NCI-H526 treated with DMSO at 0.1 percent for 48 hours (cell line): ENCODE measurements at regions not wholly inside any gene's neighbourhood (a gene's known extent, or its start where the extent isn't known, plus 50 kb on each side); places are given as distances from the start of the nearest gene placed in this dataset.

Source experiments
- DNase-seq: peaks from one replicate; lab custom pipeline; 2025; lab: John Stamatoyannopoulos, UW

DNA sequence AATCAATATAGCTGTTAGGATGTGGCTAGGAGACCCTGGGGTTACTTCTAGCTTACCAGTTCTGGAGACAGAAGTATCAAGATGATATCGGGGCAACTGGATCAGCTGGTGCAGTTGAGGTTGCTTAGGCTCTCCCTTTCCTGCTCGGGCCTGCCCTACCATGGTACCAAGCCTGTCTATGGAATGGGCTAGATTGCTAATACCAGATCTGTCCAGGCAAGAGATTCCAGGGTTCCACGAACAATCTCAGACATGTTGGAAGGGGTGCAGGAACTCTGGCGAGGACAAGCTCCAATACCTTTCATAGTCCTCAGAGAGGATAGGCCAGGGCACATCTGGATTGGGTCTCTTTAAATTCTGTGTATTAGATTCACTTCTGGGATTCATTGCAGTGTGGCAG is 53.8 kb downstream of the ADM start:
- no peak for DNase-seq

DNA sequence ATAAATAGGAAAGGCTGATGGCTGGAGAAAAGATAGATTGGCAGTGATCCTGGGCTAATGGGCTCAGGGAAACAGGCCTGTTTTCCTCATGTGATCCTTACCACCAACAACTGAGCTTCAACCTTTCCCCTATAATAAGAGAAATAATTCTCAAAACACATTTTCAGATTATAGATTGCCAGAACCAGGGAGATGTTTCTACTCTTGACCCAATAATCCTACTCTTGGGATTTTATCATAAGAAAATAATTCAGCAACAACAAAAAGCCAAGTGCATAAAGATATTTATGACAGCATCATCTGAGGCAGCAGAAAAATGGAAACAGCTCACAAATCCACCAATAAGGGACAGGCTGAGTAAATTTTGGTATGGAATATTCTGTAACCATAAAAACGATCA is 54.3 kb downstream of the ADM start:
- DNase-seq, result no peak

DNA sequence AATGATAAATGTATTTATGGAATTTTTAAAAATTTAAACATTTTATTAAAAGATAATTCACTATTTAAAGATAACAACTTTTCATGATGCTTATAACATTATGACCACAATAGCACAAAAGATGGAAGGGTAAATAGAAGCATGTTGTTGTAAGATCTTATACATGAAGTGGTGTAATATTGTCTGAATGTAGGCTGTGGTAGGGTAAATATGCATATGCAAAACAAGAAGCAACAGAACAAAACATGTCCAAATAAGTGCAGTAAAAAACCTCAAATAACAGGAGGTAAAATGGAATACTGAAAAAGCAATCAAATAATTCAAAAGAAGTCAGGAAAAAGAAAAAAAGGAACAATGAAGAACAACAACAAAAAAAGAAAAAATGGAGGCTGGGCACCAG is 56.0 kb downstream of the ADM start:
- peak; percentile 46 for DNase-seq

DNA sequence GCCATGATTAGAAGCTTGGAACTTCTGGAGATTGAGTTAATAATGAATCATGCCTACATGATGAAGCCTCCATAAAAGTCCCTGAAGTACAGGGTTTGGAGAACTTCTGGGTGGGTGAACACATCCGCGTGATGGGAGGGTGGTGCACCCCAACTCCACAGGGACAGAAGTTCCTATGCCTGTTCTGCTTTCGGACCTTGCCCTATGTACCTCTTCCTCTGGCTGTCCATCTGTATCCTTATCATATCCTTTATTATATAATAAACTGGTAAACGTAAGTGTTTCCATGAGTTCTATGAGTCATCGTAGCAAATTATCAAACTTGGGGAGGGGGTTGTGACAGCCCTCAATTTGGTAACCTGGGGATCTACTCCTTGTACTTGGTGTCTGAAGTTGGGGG is 60.2 kb downstream of the ADM start:
- DNase-seq, result no peak

DNA sequence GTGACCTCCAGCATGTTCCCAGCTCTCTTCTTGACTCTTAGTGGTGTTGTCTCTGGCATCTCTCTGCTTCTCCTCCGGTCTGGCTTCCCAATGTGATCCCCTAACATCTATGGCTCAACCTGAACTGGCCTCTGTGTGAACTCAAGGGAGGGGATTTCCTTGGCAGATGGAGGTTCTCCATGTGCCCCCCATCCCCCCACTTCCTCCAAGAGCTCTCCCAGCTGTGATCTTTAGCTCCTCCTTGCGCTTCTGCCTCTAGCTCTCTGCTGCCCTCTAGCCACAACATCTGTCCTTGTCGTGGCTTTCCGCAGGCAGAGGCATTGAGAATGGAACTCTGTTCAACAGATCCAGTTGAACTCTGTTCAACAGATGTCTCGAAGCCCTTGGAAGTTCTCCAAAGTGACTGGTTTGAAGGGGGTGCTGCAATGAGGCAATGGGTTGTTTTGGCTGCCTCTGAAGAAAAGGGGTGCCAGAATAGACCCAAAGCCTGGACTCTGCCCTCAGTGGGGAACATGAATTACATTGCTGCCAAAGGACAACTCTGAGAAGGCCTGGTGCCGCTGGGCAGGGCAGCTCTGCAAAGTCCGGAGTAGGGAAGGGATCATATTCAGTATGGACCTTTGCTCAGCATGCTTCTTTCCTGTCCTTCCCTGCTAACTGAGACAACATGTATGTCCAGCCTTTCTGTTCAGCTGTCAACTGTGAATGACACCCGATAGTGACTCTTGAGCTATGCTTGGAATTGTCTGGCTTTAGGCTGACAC is 61.9 kb downstream of the ADM start:
- DNase-seq, result peak; percentile 24

DNA sequence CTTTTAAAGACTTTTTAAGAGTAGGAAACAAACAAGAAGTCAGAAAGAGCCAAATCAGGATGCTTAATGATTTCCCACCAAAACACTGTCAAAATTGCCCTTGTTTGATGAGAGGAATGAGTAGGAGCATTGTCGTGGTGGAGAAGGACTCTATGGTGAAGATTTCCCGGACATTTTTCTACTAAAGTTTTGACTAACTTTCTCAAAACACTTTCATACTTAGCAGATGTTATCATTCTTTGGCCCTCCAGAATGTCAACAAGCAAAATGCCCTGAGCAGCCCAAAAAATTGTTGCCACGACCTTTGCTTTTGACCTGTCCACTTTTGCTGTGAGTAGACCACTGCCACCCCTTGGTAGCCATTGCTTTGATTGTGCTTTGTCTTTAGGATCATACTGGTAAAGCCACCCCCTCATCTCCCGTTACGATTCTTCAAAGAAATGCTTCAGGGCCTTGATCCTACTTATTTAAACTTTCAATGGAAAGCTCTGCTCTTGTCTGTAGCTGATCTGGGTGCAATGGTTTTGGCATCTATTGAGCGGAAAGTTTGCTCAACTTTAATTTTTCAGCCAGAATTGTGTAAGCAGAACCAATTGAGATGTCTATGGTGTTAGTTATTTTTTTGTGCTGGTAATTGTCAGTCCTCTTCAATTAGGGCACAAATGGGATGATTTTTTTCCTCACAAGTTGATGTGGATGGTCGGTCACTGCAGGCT is 67.2 kb downstream of the ADM start:
- DNase-seq, result no peak

DNA sequence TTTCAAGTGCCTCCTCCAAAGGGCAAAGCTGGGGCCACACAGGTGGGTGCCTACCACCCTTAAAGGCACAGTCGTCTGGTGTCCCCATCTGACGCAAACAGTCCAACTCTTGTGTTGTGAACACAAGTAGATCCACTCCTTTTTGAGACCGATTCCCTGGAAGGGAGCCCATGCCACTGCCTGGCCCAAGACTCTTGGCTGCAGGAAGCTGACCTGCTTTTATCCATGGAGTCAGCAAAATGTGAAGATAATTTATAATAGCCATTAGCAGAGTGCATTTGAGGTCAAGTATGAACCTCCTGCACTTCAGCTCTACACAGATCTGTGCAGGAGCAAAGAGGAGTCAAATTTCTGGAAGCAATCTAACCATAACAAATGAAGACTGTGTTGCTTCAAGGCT is 68.5 kb downstream of the ADM start:
- no peak for DNase-seq

DNA sequence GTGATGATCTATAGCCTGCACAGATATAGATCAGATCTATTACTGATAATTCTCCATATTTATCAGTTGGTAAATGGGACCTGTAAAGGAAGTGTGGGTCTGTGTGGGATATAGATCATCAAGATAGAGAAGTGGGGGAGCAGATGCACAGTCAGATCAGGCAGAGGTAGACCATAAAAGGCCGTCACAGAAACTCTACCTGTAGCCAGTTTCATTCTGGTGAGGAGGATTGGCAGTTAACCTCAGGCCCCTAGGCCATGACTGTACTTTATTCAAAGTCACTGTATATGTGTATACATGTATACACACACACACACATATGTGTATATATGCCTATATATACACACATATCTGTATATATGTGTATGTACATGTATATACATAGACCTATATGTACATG is 69.1 kb downstream of the ADM start:
- DNase-seq, result no peak

DNA sequence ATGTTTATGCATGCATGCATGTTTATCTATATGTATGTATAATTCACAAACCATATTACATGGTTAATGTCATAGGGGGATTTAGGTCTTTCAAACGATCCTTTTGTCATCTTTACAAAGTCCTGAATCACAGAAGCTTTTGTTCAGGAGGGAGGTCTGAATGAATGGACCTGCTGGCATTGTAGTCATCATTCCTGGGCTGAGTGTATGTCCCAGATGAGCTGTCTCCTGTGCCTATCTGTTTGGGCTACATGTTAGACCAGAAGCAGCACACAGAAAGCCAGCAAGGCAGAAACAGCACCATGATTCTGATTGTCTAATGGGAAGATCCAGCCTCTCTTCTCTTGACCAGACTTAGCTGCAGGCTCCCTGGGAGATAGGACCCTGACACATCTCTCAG is 69.5 kb downstream of the ADM start:
- DNase-seq, result no peak

DNA sequence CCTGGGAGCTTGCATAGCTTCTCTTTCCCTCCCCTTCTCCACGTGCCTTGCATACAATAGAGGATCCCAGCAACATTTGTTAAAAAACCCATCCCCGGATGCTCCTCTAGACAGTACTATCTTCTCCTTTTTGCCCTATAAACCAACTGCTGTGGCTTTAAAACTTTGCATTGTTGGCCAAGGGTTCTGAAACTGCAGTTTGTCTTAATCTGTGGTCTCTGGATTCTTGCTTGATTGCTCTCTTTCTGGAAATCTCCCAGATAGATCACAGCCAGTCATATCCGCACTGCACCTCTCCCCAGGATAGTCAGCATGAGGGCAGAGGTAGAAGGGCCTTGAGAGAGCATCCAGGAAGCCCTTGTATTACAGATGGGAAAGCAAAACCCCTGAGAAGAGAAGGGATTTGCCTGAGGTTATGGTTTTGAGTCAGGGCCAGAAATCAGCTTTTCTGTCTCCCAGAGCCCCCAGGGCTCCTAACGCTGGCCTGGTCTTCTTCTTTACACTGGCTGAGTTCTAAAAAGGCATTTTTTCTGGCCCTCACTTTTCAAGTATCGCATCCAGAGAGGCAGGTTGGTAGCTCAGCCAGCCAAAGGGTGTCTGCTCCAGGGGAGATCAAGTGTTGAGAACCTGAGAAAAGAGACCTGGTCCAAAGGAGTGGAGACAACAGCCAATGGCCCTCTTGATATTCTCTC is 70.6 kb downstream of the ADM start:
- no peak for DNase-seq

DNA sequence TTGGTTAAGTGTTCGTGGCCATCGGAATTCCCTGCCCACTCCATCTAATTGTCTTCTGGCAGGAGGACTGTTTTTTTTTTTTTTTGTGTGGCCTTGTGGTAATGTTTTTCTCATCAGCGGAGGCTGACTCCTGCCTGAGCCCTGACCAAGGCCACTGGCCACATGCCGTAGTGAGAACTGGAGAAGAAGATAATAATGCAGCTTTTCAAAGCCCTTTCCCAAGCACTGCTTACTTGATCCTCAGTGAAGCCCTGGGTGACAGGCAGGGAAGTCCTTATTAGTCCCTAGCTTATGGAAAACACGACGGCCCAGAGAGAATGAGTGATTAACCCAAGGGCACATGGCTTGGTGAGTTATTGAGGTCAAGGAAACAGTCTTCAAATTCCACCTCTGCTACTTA is 71.2 kb downstream of the ADM start:
- no peak for DNase-seq

DNA sequence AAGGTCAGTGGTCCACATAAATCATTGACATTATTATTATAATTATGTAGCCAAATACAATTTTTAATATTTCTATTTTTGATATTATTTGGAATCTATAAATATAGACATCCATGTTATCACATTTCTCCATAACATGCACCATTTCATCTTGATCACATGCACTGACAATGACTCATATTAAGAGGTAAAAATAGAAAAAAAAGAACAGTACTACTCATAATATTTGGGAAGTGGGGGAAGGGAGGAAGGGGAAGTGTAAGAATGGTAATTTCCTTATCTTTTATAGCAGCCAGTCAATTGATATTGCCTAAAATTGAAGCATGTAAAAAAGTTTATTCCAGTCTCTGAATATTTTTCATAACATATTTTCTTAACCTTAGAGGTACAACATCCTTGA is 72.3 kb downstream of the ADM start:
- DNase-seq, result no peak

DNA sequence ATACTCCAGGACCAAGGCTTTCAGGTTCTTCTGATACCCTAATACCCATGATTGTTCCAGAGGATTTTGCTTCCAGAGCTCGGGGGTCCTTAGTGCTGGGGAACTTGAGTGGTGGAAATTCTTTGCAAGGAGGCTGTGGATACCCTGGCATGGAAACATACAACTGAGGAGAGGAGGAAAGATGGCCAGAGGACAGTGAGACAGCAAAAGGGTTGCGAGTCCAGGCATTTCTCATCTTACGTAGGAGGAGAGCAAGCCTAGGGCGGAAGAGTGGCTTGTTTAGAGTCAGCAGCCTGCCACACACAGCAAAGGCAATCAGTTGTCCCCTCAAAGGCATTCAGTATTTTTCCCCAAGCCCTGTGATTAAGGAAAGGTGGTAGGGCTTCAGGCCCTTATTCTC is 73.5 kb downstream of the ADM start:
- DNase-seq, result no peak

DNA sequence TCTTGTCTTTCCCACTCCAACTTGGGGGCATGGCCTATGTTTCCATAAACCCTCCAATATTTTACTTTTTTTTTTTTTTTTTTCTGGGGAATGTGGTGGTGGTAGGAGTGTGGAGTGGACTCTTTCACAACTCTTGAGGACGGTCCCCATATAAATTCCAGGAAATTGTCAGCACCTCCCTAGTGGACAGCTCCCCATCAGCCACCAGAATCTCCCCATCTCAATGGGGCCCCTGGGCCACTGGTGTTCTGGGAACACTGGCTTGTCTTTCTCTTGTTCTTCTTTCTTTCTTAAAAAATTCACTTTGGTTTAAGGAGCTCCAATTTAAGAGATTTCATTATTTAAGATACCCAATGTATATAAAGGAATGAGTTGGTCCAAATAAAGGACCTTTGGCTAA is 74.1 kb downstream of the ADM start:
- DNase-seq, result no peak

DNA sequence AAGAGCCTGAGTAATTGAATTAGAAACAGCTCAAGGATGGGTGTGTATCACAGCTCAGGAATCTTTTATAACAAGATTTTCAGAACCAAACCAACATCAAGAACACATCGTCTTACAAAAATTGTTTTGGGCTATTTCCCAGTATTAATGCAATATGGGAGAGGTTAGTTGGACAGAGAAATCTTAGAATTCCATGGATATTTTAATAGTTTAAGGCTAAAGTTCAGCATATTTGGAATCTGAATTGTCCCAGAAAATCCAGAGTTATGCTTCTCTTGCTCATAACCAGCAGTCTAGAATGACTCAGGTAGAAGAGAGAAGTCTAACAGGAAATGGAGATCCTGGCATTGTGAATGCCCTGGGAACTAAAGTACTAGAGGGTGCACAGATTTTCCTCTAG is 74.6 kb downstream of the ADM start:
- no peak for DNase-seq

DNA sequence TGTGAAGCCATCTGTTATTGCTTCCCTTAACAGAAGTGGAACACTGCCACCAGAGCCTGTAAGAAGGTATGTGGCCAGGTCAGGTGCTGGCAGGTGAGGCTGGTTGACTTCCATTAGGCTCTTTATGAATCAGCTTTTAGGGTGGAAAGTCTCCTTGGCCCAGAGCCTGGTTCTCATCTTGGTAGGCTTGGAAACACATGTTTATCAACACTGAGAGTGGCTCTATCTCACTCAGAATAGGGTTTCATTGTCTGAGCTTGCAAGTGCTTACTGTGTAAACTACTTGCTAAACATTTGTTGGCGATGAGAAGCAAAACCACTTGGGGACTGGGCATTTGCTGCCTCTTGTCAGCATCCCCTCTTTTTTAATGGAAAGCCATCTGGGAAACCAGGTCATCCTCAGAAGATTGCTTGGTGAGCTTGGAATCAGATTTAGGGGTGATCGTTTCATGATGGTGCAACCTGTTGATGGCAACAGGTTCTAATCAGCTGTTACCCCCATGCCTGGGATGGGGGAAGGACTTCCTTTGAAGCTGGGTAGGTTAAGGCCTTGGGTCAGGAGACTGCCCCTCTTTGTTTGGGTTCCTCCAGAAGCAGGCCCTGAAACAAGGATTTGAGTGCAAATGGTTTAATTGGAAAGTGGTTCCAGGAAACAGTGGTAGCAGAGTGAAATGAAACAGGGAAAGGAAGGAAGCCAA is 75.0 kb upstream of the AMPD3 start:
- no peak for DNase-seq

DNA sequence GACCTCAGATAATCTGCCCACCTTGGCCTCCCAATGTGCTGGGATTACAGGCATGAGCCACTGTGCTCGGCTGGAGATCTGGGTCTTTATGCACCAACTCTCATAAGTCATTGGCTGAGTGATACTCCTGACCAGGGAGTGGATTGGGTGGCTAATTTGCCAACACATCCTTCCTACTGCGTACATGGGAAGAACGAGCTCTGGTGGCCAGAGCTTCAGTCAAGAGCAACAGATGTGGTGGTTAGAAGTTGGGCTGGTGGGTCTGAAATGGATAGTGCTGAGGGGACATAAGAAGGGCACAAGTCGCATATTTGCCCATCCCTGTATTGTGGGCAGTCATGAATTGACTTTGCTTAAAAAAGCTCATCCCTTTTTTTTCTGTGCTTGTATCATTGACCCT is 74.1 kb upstream of the AMPD3 start:
- DNase-seq, result no peak

DNA sequence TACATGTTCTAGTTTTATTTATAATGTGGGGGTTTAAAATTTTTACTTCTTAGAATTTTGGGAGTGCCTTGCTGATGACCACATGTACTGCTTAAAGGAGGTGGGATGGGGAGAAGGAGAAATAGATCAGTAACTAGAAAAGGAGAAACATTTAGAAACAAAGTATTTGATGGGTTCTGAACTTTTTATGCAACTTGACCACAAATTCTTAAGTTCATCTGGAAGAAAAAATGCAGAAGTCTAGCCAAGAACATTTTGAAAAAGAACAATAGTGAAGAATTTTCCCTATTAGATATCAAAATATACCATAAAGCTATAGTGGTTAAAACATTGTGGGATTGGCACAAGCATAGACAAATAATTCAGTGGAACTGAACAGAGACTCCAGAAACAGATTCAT is 73.3 kb upstream of the AMPD3 start:
- no peak for DNase-seq

DNA sequence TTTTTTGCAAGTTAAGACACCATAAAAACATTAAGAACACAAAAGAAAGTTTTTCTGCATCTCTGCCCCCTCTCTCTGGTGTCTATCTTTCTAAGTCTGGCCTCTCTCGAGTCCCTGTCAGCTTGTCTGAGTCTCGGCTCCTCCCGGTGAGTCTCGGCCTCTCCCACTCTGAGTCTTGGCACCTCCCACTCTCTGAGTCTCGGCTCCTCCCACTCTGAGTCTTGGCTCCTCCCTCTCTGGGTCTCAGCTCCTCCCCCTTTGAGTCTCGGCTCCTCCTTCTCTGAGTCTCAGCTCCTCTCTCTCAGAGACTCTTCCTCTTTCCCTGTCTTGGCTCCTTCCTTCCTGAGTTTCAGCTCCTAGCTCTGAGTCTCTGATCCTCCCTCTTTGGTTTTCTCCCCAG is 72.5 kb upstream of the AMPD3 start:
- no peak for DNase-seq

DNA sequence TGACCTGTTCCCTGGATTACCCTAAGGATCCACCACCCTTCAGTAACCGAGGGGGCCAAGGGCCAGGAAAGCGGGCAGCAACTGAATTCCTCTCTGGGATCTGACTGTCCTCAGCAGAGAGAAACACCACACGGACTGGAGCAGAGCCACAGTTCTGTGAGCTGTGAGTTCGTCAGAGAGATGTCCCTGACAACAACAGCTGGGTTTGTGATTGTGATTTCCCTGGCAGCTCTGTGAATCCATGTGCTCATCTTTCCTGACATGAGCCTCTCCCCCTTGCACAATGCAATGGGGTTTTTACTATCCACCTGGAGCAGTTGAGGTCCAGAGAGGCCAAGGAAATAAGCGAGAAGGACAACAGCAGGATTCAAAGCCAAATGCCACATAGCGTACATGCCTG is 69.4 kb upstream of the AMPD3 start:
- no peak for DNase-seq

DNA sequence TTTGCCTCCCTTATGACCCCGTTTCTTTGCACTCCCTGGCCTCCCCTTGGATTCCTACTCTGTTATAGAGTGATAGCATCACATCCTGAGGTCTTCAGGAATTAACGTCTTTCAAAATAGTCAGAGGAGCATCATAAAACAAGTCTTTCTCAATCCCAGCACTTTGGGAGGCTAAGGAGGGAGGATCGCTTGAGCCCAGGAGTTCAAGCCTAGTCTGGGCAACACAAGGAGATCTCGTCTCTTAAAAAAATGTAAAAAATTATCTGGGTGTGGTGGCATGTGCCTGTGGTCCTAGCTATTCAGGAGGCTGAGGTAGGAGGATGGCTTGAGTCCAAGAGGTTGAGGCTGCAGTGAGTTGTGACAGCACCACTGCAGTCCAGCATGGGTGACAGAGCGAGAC is 68.7 kb upstream of the AMPD3 start:
- no peak for DNase-seq

DNA sequence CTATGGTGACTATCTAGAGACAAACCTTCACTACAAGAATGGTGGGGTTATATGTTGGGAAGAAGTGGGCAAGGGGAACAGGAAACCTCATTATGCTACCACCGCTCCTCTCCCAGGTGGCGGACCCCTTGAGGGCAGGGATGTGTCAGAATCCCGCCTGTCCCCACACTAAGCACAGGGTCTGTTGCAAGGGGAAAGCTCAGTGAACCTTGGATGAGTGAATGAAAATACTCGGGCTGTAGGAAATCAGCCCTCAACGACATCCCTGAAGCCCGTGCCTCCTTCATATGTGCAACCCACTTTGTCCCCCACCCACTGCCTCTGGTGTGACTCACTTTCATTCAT is 68.2 kb upstream of the AMPD3 start:
- no peak for DNase-seq
